GM23338 (cell line): ENCODE measurements at regions not wholly inside any gene's neighbourhood (a gene's known extent, or its start where the extent isn't known, plus 50 kb on each side); places are given as distances from the start of the nearest gene placed in this dataset.

Source experiments
- ATAC-seq: fragments of 200-7000 bp; cut with Tn5 transposase; 3 replicates; pipeline ENCODE4 v1.9.1; 2020
- DNase-seq: peaks from one replicate; pipeline ENCODE4 v3.0.0-alpha.2; 2015; ENCODE audit warnings: low spot score
- H2AFZ ChIP-seq: fragments of 200-600 bp; sonication (generic); 2 replicates; pipeline ENCODE4 v1.8.0; 2016; ENCODE audit warnings: antibody characterized with exemption, mild to moderate bottlenecking, moderate library complexity
- H3F3A ChIP-seq: fragments of 200-600 bp; sonication (generic); replicated peaks from 2 replicates; pipeline ENCODE4 v1.8.0; 2017; ENCODE audit warnings: antibody characterized with exemption, mixed run types, low read depth
- H3K27ac ChIP-seq: fragments of 200-600 bp; sonication (generic); 2 replicates; pipeline ENCODE4 v1.6.1; 2016; ENCODE audit warnings: low read depth
- H3K27me3 ChIP-seq: fragments of 200-600 bp; sonication (generic); 2 replicates; pipeline ENCODE4 v1.8.0; 2016; ENCODE audit warnings: mild to moderate bottlenecking, mixed run types, moderate library complexity; ENCODE audit not compliant: insufficient read depth
- H3K36me3 ChIP-seq: fragments of 200-600 bp; sonication (generic); 2 replicates; pipeline ENCODE4 v1.8.0; 2016; ENCODE audit warnings: mild to moderate bottlenecking; ENCODE audit not compliant: insufficient read depth
- H3K4me1 ChIP-seq: fragments of 200-600 bp; sonication (generic); 2 replicates; pipeline ENCODE4 v1.8.0; 2016; ENCODE audit warnings: mild to moderate bottlenecking, moderate library complexity; ENCODE audit not compliant: insufficient read depth
- H3K4me2 ChIP-seq: fragments of 200-600 bp; sonication (generic); 2 replicates; pipeline ENCODE4 v1.7.1; 2017; ENCODE audit warnings: mixed run types
- H3K4me3 ChIP-seq: fragments of 200-600 bp; sonication (generic); 2 replicates; pipeline ENCODE4 v1.6.1; 2016; ENCODE audit warnings: mixed run types
- H3K79me2 ChIP-seq: fragments of 200-600 bp; sonication (generic); replicated peaks from 2 replicates; pipeline ENCODE4 v1.8.0; 2017; ENCODE audit warnings: mild to moderate bottlenecking; ENCODE audit not compliant: insufficient read depth
- H3K9me2 ChIP-seq: fragments of 200-600 bp; sonication (generic); 2 replicates; pipeline ENCODE4 v1.8.0; 2017; ENCODE audit not compliant: insufficient read depth
- H4K20me1 ChIP-seq: fragments of 200-600 bp; sonication (generic); replicated peaks from 2 replicates; pipeline ENCODE4 v1.8.0; 2017; ENCODE audit warnings: mild to moderate bottlenecking; ENCODE audit not compliant: insufficient read depth
- H3K27ac Mint-ChIP-seq: 2 replicates; pipeline ENCODE4 v1.8.0; 2020; ENCODE audit warnings: inconsistent platforms, mild to moderate bottlenecking, moderate library complexity, mixed read lengths
- H3K27me3 Mint-ChIP-seq: 3 replicates; pipeline ENCODE4 v1.8.0; 2022; ENCODE audit warnings: low read depth, mild to moderate bottlenecking, moderate library complexity, mixed read lengths, inconsistent platforms; ENCODE audit not compliant: insufficient read depth, poor library complexity
- H3K36me3 Mint-ChIP-seq: 3 replicates; pipeline ENCODE4 v1.8.0; 2021; ENCODE audit warnings: low read depth, mild to moderate bottlenecking, inconsistent platforms, moderate library complexity, mixed read lengths
- H3K4me1 Mint-ChIP-seq: 3 replicates; pipeline ENCODE4 v1.8.0; 2020; ENCODE audit warnings: mild to moderate bottlenecking, inconsistent platforms, mixed read lengths
- H3K4me3 Mint-ChIP-seq: 3 replicates; pipeline ENCODE4 v1.8.0; 2021; ENCODE audit warnings: moderate library complexity, mild to moderate bottlenecking, inconsistent platforms, mixed read lengths
- H3K9me3 Mint-ChIP-seq: 3 replicates; pipeline ENCODE4 v1.8.0; 2020; ENCODE audit warnings: moderate library complexity, mild to moderate bottlenecking, inconsistent platforms, mixed read lengths
- CREB1 ChIP-seq: fragments of 250-450 bp; sonication (Bioruptor Pico); IDR thresholded peaks from 2 replicates; pipeline ENCODE4 v1.5.0; 2020; ENCODE audit warnings: low read depth, mild to moderate bottlenecking, moderate library complexity
- NANOG ChIP-seq: IDR thresholded peaks from 2 replicates; pipeline ENCODE4 v1.6.1; 2016; ENCODE audit warnings: antibody characterized with exemption, borderline replicate concordance
- POLR2AphosphoS5 ChIP-seq: IDR thresholded peaks from 2 replicates; pipeline ENCODE4 v1.6.1; 2016; ENCODE audit warnings: antibody characterized with exemption, low read depth
- ZNF114 ChIP-seq: fragments of 250-450 bp; sonication (Bioruptor Pico); IDR thresholded peaks from 2 replicates; pipeline ENCODE4 v1.5.0; 2020; ENCODE audit warnings: mild to moderate bottlenecking, moderate library complexity
- ZNF331 ChIP-seq: fragments of 250-450 bp; sonication (Bioruptor Pico); IDR thresholded peaks from 2 replicates; pipeline ENCODE4 v1.5.0; 2020; ENCODE audit warnings: low read depth, mild to moderate bottlenecking, moderate library complexity
- TF ChIP-seq, protein P1 (sequence below): fragments of 250-450 bp; sonication (Bioruptor Pico); IDR thresholded peaks from 2 replicates; pipeline ENCODE4 v1.5.0; 2020; ENCODE audit warnings: mild to moderate bottlenecking, moderate library complexity

DNA sequence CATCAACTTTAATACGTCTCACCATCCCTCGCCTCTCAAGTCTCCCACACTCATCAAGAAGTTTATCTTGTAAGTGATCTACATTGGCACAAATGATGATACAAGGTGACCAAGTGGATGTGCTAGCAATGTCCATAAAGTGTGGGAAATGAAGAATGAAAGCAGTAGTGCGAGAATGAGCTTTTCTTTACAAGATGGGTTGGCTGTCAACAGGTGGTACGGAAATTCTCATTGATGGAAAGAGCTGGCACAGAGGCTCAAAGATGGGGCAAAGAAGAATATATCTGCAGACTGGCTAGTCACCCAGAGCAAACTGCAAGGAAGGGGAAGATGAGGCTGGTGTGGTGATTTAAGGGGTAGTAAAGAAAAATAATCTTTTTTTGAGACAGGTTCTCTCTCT, 640.8 kb downstream of the MAT2B start (continued):
- TF ChIP-seq, protein P1, sequence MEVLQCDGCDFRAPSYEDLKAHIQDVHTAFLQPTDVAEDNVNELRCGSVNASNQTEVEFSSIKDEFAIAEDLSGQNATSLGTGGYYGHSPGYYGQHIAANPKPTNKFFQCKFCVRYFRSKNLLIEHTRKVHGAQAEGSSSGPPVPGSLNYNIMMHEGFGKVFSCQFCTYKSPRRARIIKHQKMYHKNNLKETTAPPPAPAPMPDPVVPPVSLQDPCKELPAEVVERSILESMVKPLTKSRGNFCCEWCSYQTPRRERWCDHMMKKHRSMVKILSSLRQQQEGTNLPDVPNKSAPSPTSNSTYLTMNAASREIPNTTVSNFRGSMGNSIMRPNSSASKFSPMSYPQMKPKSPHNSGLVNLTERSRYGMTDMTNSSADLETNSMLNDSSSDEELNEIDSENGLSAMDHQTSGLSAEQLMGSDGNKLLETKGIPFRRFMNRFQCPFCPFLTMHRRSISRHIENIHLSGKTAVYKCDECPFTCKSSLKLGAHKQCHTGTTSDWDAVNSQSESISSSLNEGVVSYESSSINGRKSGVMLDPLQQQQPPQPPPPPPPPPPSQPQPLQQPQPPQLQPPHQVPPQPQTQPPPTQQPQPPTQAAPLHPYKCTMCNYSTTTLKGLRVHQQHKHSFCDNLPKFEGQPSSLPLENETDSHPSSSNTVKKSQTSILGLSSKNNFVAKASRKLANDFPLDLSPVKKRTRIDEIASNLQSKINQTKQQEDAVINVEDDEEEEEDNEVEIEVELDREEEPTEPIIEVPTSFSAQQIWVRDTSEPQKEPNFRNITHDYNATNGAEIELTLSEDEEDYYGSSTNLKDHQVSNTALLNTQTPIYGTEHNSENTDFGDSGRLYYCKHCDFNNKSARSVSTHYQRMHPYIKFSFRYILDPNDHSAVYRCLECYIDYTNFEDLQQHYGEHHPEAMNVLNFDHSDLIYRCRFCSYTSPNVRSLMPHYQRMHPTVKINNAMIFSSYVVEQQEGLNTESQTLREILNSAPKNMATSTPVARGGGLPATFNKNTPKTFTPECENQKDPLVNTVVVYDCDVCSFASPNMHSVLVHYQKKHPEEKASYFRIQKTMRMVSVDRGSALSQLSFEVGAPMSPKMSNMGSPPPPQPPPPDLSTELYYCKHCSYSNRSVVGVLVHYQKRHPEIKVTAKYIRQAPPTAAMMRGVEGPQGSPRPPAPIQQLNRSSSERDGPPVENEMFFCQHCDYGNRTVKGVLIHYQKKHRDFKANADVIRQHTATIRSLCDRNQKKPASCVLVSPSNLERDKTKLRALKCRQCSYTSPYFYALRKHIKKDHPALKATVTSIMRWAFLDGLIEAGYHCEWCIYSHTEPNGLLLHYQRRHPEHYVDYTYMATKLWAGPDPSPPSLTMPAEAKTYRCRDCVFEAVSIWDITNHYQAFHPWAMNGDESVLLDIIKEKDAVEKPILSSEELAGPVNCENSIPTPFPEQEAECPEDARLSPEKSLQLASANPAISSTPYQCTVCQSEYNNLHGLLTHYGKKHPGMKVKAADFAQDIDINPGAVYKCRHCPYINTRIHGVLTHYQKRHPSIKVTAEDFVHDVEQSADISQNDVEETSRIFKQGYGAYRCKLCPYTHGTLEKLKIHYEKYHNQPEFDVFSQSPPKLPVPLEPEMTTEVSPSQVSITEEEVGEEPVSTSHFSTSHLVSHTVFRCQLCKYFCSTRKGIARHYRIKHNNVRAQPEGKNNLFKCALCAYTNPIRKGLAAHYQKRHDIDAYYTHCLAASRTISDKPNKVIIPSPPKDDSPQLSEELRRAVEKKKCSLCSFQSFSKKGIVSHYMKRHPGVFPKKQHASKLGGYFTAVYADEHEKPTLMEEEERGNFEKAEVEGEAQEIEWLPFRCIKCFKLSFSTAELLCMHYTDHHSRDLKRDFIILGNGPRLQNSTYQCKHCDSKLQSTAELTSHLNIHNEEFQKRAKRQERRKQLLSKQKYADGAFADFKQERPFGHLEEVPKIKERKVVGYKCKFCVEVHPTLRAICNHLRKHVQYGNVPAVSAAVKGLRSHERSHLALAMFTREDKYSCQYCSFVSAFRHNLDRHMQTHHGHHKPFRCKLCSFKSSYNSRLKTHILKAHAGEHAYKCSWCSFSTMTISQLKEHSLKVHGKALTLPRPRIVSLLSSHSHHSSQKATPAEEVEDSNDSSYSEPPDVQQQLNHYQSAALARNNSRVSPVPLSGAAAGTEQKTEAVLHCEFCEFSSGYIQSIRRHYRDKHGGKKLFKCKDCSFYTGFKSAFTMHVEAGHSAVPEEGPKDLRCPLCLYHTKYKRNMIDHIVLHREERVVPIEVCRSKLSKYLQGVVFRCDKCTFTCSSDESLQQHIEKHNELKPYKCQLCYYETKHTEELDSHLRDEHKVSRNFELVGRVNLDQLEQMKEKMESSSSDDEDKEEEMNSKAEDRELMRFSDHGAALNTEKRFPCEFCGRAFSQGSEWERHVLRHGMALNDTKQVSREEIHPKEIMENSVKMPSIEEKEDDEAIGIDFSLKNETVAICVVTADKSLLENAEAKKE (CRISPR knock-in tag) = no peak
- TF ChIP-seq NANOG = no peak

DNA sequence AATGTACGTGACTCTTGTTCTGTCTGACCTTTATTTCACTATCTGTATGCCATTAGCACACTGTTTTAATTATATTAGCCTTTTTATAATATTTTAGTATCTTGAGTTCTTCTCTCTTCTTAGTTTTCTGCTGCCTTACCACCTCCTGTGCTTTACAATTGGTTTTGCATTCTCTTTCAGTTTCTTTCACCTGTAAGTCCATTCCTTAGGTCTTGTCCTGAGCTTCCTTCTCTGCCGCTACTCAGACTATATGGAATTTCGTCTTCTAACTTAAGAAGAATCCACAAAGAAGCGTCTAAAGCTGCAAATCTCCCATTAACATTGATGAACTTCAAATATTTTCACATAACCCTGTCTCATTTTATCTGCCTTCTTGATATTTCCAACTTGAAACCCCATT, 642.9 kb downstream of the MAT2B start:
- Histone ChIP-seq H3K27me3 (no peaks in the 10 kb centered on the region), H3K27ac (peak overlapping the region; percentile 75), H3K4me3 (peak overlapping the region; percentile 8; the same call in 1 of the 2 replicates), H3K4me2 (peak overlapping the region; percentile 34), H3F3A (no peaks in the 10 kb centered on the region), H2AFZ (no peak overlapping the region), H3K79me2 (no peaks in the 10 kb centered on the region), H3K4me1 (peaks cover 47% of the 10 kb centered on the region), H3K9me2 (no peaks in the 10 kb centered on the region), H4K20me1 (no peaks in the 10 kb centered on the region), H3K36me3 (no peaks in the 10 kb centered on the region)
- Mint-ChIP-seq H3K4me1 (peaks cover 32% of the 10 kb centered on the region), H3K36me3 (no peaks in the 10 kb centered on the region), H3K27ac (peak overlapping the region; percentile 49), H3K9me3 (no peaks in the 10 kb centered on the region), H3K4me3 (peak overlapping the region; percentile 25), H3K27me3 (no peaks in the 10 kb centered on the region)
- DNase-seq (peak; percentile 67), ATAC-seq (peak; percentile 92)
- TF ChIP-seq, protein P1 (CRISPR knock-in tag) = 0 out of 2 replicates have a peak, but pooled peaks have one; percentile 48
- no peak for TF ChIP-seq NANOG
- TF ChIP-seq CREB1 (CRISPR knock-in tag) = no peak
- TF ChIP-seq ZNF114 (CRISPR knock-in tag) = no peak
- no peak for TF ChIP-seq POLR2AphosphoS5
- TF ChIP-seq ZNF331 (CRISPR knock-in tag) = no peak
